ENCODE measurements at regions not wholly inside any gene's neighbourhood (a gene's known extent, or its start where the extent isn't known, plus 50 kb on each side); places are given as distances from the start of the nearest gene placed in this dataset.
"Not testable (repeated sequence)": the region's sequence is repeated elsewhere in the genome, so short reads cannot be mapped to it uniquely, and the experiment has no call there.

DNA sequence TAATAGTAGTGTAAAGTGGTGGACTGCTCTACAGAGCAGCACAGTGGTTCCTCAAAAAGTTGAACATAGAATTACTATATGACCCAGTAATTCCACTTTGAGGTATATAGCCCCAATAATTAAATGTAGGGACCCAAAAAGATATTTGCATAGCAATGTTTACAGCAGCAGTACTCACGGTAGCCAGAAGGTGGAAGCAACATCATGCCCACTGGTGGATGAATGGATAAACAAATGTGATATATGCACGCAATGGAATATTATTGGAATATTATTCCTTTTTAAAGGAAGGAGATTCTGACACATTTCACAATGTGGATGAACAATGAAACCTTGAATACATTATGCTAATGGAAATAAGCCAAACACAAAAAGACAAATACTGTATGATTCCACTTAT, 121.4 kb downstream of the POTEM start:
- not testable (repeated sequence) for TF ChIP-seq POLR2A (IDR thresholded peaks at IDR 0.05; ENCODE audit: extremely low read depth, insufficient read length)
- TF ChIP-seq, protein P1, sequence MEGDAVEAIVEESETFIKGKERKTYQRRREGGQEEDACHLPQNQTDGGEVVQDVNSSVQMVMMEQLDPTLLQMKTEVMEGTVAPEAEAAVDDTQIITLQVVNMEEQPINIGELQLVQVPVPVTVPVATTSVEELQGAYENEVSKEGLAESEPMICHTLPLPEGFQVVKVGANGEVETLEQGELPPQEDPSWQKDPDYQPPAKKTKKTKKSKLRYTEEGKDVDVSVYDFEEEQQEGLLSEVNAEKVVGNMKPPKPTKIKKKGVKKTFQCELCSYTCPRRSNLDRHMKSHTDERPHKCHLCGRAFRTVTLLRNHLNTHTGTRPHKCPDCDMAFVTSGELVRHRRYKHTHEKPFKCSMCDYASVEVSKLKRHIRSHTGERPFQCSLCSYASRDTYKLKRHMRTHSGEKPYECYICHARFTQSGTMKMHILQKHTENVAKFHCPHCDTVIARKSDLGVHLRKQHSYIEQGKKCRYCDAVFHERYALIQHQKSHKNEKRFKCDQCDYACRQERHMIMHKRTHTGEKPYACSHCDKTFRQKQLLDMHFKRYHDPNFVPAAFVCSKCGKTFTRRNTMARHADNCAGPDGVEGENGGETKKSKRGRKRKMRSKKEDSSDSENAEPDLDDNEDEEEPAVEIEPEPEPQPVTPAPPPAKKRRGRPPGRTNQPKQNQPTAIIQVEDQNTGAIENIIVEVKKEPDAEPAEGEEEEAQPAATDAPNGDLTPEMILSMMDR (IDR thresholded peaks at IDR 0.05; ENCODE audit: low read depth, low read length) = peak; percentile 32
- TF ChIP-seq, protein P2, sequence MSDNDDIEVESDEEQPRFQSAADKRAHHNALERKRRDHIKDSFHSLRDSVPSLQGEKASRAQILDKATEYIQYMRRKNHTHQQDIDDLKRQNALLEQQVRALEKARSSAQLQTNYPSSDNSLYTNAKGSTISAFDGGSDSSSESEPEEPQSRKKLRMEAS (IDR thresholded peaks at IDR 0.05; ENCODE audit: low read depth, low read length) = not testable (repeated sequence)
